ENCODE measurements at regions not wholly inside any gene's neighbourhood (a gene's known extent, or its start where the extent isn't known, plus 50 kb on each side); places are given as distances from the start of the nearest gene placed in this dataset.

- TF ChIP-seq MAX (IDR thresholded peaks at IDR 0.05) (no peak), ZBTB33 (IDR thresholded peaks at IDR 0.05; ENCODE audit: extremely low read depth, insufficient replicate concordance, low read length) (no peak)
Measured at GRCh38 chr15:88985547-88986393, 72.6 kb upstream of the MFGE8 start.
